ENCODE measurements at regions not wholly inside any gene's neighbourhood (a gene's known extent, or its start where the extent isn't known, plus 50 kb on each side); places are given as distances from the start of the nearest gene placed in this dataset.

DNA sequence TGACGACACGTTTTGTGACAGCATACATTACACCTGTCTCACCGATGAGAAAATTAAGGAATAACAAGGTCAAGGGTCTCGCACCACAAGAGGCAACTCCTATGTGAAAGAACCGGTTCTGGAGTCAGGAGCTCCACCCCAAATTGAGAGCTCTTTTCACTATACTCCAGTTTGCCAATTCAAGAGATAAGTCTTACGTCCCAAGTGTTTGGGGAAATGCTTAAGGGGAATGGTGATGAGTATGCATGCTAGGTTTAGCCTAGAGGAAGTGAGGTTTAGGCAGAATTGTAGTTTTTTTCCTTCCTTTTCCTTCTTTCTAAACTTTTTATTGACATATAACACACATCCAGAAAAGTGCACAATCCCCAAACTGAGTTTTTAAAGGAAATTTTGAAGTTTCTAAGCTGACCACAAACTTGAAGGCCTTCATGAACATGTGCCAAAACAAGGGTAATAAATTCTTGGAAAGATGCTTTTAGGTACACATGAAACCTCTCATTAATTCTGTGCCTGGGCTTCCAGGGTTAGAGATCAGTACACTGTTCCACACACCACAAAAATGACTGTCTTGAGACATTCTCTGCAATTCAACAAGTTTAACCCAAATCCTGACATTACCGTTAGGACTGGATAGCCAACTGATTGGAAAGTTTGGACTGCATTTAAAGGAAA lies 127.6 kb upstream of the SLC1A3 start:
- Histone ChIP-seq H3K4me2 (ENCODE audit: low read length) (no peak overlapping the region), H3K9me3 (ENCODE audit: insufficient read depth, low read depth, low read length) (no peaks in the 10 kb centered on the region), H3K9ac (ENCODE audit: low read length) (no peak overlapping the region), H4K20me1 (ENCODE audit: insufficient read depth, low read length) (no peaks in the 10 kb centered on the region), H3K79me2 (ENCODE audit: insufficient read depth, low read length) (no peaks in the 10 kb centered on the region), H3K27me3 (ENCODE audit: insufficient read depth, low read length) (no peaks in the 10 kb centered on the region), H2AFZ (ENCODE audit: low read depth, low read length) (no peak overlapping the region), H3K36me3 (ENCODE audit: insufficient read depth, low read length) (no peaks in the 10 kb centered on the region), H3K4me3 (ENCODE audit: insufficient read depth, low read depth, low read length) (no peak overlapping the region), H3K4me1 (ENCODE audit: insufficient read depth, low read length) (no peaks in the 10 kb centered on the region), H3K27ac (ENCODE audit: low read depth, low read length) (no peak overlapping the region)
- H3K36me3 Mint-ChIP-seq (ENCODE audit: low read depth, unreplicated experiment) = no peaks in the 10 kb centered on the region
- DNase-seq (ENCODE audit: low read depth) (peak; percentile 44), FAIRE-seq (no peak)
- no peaks in the 10 kb centered on the region for H3K27me3 Mint-ChIP-seq (ENCODE audit: low read depth, unreplicated experiment)
- peaks cover 13% of the 10 kb centered on the region for H3K9me3 Mint-ChIP-seq (ENCODE audit: unreplicated experiment)
- H3K4me1 Mint-ChIP-seq (ENCODE audit: low read depth, unreplicated experiment) = no peaks in the 10 kb centered on the region
- H3K4me3 Mint-ChIP-seq (ENCODE audit: unreplicated experiment) = no peak overlapping the region
- no peak overlapping the region for H3K27ac Mint-ChIP-seq (ENCODE audit: unreplicated experiment)
- TF ChIP-seq EZH2 (IDR thresholded peaks at IDR 0.05; ENCODE audit: insufficient read depth, low read length) = no peak

DNA sequence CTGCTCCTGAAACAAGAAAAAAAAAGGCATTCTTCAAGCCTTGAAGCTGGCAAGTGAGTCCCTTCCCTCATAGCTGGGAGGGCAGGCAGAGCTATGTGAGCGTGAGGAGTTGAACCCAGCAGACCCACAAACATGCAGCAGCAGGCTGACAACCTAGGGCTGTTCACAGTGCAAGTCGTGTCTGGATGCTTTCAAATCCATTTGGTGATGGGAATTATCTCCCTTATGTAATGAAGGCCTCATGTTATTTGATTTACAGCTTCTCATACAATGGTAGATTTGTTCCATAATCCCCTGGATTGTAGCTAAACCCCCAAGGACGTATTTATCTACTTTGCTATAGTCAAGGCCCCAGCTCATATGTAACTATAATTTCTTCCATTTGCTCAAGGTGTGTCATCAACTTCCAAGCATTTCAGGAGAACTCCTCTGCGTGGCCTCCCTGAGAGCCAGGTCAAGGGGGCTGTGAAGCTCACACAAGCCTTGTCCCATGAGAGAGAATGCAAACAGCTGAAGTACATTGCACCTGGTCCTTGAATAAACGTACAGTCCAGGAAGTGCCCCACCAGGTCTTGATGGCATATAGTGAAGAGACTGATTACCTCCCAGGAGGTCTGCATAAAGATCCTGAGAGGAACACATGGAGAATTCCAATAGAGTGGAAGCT lies 124.8 kb upstream of the SLC1A3 start:
- Mint-ChIP-seq H3K9me3 (ENCODE audit: unreplicated experiment) (no peaks in the 10 kb centered on the region), H3K27ac (ENCODE audit: unreplicated experiment) (no peak overlapping the region), H3K27me3 (ENCODE audit: low read depth, unreplicated experiment) (no peaks in the 10 kb centered on the region), H3K4me3 (ENCODE audit: unreplicated experiment) (no peak overlapping the region), H3K36me3 (ENCODE audit: low read depth, unreplicated experiment) (no peaks in the 10 kb centered on the region), H3K4me1 (ENCODE audit: low read depth, unreplicated experiment) (no peaks in the 10 kb centered on the region)
- H3K27ac ChIP-seq (ENCODE audit: low read depth, low read length) = no peak overlapping the region
- H3K9me3 ChIP-seq (ENCODE audit: insufficient read depth, low read depth, low read length) = no peaks in the 10 kb centered on the region
- no peaks in the 10 kb centered on the region for H3K27me3 ChIP-seq (ENCODE audit: insufficient read depth, low read length)
- H3K9ac ChIP-seq (ENCODE audit: low read length) = no peak overlapping the region
- H3K4me1 ChIP-seq (ENCODE audit: insufficient read depth, low read length) = no peaks in the 10 kb centered on the region
- H3K4me3 ChIP-seq (ENCODE audit: insufficient read depth, low read depth, low read length) = no peak overlapping the region
- H2AFZ ChIP-seq (ENCODE audit: low read depth, low read length) = no peak overlapping the region
- DNase-seq (ENCODE audit: low read depth) (no peak), FAIRE-seq (no peak)
- TF ChIP-seq, protein P1, sequence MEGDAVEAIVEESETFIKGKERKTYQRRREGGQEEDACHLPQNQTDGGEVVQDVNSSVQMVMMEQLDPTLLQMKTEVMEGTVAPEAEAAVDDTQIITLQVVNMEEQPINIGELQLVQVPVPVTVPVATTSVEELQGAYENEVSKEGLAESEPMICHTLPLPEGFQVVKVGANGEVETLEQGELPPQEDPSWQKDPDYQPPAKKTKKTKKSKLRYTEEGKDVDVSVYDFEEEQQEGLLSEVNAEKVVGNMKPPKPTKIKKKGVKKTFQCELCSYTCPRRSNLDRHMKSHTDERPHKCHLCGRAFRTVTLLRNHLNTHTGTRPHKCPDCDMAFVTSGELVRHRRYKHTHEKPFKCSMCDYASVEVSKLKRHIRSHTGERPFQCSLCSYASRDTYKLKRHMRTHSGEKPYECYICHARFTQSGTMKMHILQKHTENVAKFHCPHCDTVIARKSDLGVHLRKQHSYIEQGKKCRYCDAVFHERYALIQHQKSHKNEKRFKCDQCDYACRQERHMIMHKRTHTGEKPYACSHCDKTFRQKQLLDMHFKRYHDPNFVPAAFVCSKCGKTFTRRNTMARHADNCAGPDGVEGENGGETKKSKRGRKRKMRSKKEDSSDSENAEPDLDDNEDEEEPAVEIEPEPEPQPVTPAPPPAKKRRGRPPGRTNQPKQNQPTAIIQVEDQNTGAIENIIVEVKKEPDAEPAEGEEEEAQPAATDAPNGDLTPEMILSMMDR (IDR thresholded peaks at IDR 0.05; ENCODE audit: insufficient read depth, low read depth, low read length) = no peak
- TF ChIP-seq EZH2 (IDR thresholded peaks at IDR 0.05; ENCODE audit: insufficient read depth, low read length) = no peak
- no peaks in the 10 kb centered on the region for H3K79me2 ChIP-seq (ENCODE audit: insufficient read depth, low read length)
- H4K20me1 ChIP-seq (ENCODE audit: insufficient read depth, low read length) = no peaks in the 10 kb centered on the region
- no peak overlapping the region for H3K4me2 ChIP-seq (ENCODE audit: low read length)
- H3K36me3 ChIP-seq (ENCODE audit: insufficient read depth, low read length) = no peaks in the 10 kb centered on the region

DNA sequence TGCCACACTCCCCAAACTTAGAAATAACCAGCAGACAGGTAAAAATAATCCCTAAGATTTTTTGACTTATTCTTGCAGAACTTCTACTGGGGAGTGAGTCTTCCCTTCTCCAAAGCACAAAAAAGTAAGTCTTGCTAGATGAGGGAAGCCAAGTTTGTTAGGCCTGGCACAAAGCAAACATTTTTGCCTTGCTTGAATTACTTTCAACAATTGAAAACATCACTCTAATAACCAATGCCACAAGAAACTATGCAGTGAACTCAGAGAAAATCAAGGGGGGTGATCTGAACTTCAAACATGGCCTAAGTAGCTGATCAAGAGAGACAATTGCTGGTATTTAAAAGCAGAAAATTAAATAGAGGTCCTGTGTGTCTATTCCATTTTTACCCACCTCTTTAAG lies 123.6 kb upstream of the SLC1A3 start:
- Histone ChIP-seq H2AFZ (ENCODE audit: low read depth, low read length) (no peak overlapping the region), H3K79me2 (ENCODE audit: insufficient read depth, low read length) (no peaks in the 10 kb centered on the region), H3K9ac (ENCODE audit: low read length) (no peak overlapping the region), H3K4me2 (ENCODE audit: low read length) (no peak overlapping the region), H3K9me3 (ENCODE audit: insufficient read depth, low read depth, low read length) (no peaks in the 10 kb centered on the region), H3K4me1 (ENCODE audit: insufficient read depth, low read length) (no peaks in the 10 kb centered on the region), H3K36me3 (ENCODE audit: insufficient read depth, low read length) (no peaks in the 10 kb centered on the region), H3K27ac (ENCODE audit: low read depth, low read length) (no peak overlapping the region), H3K27me3 (ENCODE audit: insufficient read depth, low read length) (no peaks in the 10 kb centered on the region), H3K4me3 (ENCODE audit: insufficient read depth, low read depth, low read length) (no peak overlapping the region), H4K20me1 (ENCODE audit: insufficient read depth, low read length) (no peaks in the 10 kb centered on the region)
- Mint-ChIP-seq H3K27ac (ENCODE audit: unreplicated experiment) (no peak overlapping the region), H3K4me1 (ENCODE audit: low read depth, unreplicated experiment) (no peaks in the 10 kb centered on the region), H3K36me3 (ENCODE audit: low read depth, unreplicated experiment) (no peaks in the 10 kb centered on the region), H3K9me3 (ENCODE audit: unreplicated experiment) (no peaks in the 10 kb centered on the region), H3K4me3 (ENCODE audit: unreplicated experiment) (no peak overlapping the region), H3K27me3 (ENCODE audit: low read depth, unreplicated experiment) (no peaks in the 10 kb centered on the region)
- no peak for FAIRE-seq
- DNase-seq (ENCODE audit: low read depth) = no peak
- TF ChIP-seq, protein P1 (IDR thresholded peaks at IDR 0.05; ENCODE audit: insufficient read depth, low read depth, low read length) = no peak
- TF ChIP-seq EZH2 (IDR thresholded peaks at IDR 0.05; ENCODE audit: insufficient read depth, low read length) = no peak
